K562 (cell line): ENCODE measurements at regions not wholly inside any gene's neighbourhood (a gene's known extent, or its start where the extent isn't known, plus 50 kb on each side); places are given as distances from the start of the nearest gene placed in this dataset.

Experiments
- ATAC-seq: fragments of 200-7000 bp; cut with Tn5 transposase; 3 replicates; pipeline ENCODE4 v1.9.1; 2020; ENCODE audit warnings: moderate library complexity
- BruUV-seq: library from RNA; stranded (reverse); fragments of 400-500 nt; replicated peaks from 2 replicates; lab custom pipeline; 2021; lab: Mats Ljungman, UMichigan
- CTCF ChIA-PET: fragments of 300-600 bp; formaldehyde crosslinking; extraction: SDS; loops from one replicate; lab custom pipeline; 2021; ENCODE audit warnings: low intra/inter-chr PET ratio; lab: Yijun Ruan, JAX
- POLR2A ChIA-PET: fragments of 300-600, 350-650 bp; sonication (Branson Sonifier 250); formaldehyde crosslinking; extraction: SDS; loops from one replicate; lab custom pipeline; 2021; ENCODE audit warnings: antibody characterized with exemption, inconsistent platforms; lab: Yijun Ruan, JAX
- DNase-seq, 4 experiments: peaks; one replicate each; pipeline versions ENCODE4 v3.0.0 to v3.0.0-alpha.2; 2011 to 2018; ENCODE audit warnings: low spot score in 3 of 4, mixed read lengths in 3 of 4; ENCODE audit errors: extremely low read depth in 1 of 4
- FAIRE-seq: peaks from 2 replicates; lab custom pipeline; 2011; peaks lifted over from hg19 to GRCh38; lab: Jason Lieb, UNC
- H2AFZ ChIP-seq: 2 replicates; pipeline ENCODE4 v1.6.0; 2011; ENCODE audit warnings: low read depth, low read length, control low read depth, inconsistent platforms
- H3K27ac ChIP-seq: fragments of 200-600 bp; 3 replicates; pipeline ENCODE4 v1.8.0; 2011; ENCODE audit warnings: low read depth, mild to moderate bottlenecking, control low read depth, inconsistent platforms, low read length, moderate library complexity, mixed read lengths; ENCODE audit errors: extremely low read depth
- H3K27me3 ChIP-seq, 2 experiments: fragments of 300-600 bp in 1 of 2; 2 replicates in 1 of 2; 3 replicates in 1 of 2; pipeline versions ENCODE4 v1.6.0 to v1.8.0; 2011; ENCODE audit warnings: inconsistent platforms in 2 of 2, low read length in 2 of 2, mild to moderate bottlenecking in 1 of 2, mixed read lengths in 1 of 2, moderate library complexity in 1 of 2; ENCODE audit not compliant: control insufficient read depth in 2 of 2, insufficient read depth in 2 of 2
- H3K36me3 ChIP-seq: fragments of 300-600 bp; 3 replicates; pipeline ENCODE4 v1.8.0; 2011; ENCODE audit warnings: mild to moderate bottlenecking, low read length, inconsistent platforms; ENCODE audit not compliant: control insufficient read depth, insufficient read depth
- H3K4me1 ChIP-seq, 2 experiments: fragments of 200-600 bp in 1 of 2; replicated peaks in 1 of 2; 2 replicates in 1 of 2; 3 replicates in 1 of 2; pipeline versions ENCODE4 v1.5.1 to v1.8.0; 2011; ENCODE audit warnings: inconsistent platforms in 2 of 2, low read length in 2 of 2, mild to moderate bottlenecking in 1 of 2, mixed read lengths in 1 of 2, moderate library complexity in 1 of 2; ENCODE audit not compliant: control insufficient read depth in 2 of 2, insufficient read depth in 2 of 2
- H3K4me2 ChIP-seq: 2 replicates; pipeline ENCODE4 v1.6.1; 2011; ENCODE audit warnings: low read length, control low read depth, inconsistent platforms, mixed read lengths; ENCODE audit not compliant: insufficient read depth
- H3K4me3 ChIP-seq: fragments of 200-600 bp; sonication (generic), shearing (Covaris generic); 2 replicates; pipeline ENCODE4 v1.5.1; 2016; ENCODE audit warnings: control low read depth, inconsistent platforms
- H3K79me2 ChIP-seq: fragments of 200-600 bp; 3 replicates; pipeline ENCODE4 v1.8.0; 2011; ENCODE audit warnings: low read length, inconsistent platforms; ENCODE audit not compliant: control insufficient read depth, insufficient read depth
- H3K9ac ChIP-seq, 2 experiments: 2 replicates each; pipeline versions ENCODE4 v1.6.0 to v1.6.1; 2011; ENCODE audit warnings: low read depth in 2 of 2, low read length in 2 of 2, control low read depth in 1 of 2, inconsistent platforms in 1 of 2, mild to moderate bottlenecking in 1 of 2, mixed read lengths in 1 of 2; ENCODE audit not compliant: insufficient read depth in 1 of 2
- H3K9me1 ChIP-seq: one replicate; pipeline ENCODE4 v1.6.0; 2011; ENCODE audit warnings: inconsistent platforms, mild to moderate bottlenecking, low read length, moderate library complexity; ENCODE audit not compliant: control insufficient read depth, insufficient read depth
- H3K9me3 ChIP-seq: replicated peaks from 2 replicates; pipeline ENCODE4 v1.5.1; 2011; ENCODE audit warnings: low read depth, low read length, inconsistent platforms; ENCODE audit not compliant: control insufficient read depth, insufficient read depth
- H4K20me1 ChIP-seq: replicated peaks from 2 replicates; pipeline ENCODE4 v1.6.1; 2011; ENCODE audit warnings: low read length, inconsistent platforms, mixed read lengths; ENCODE audit not compliant: control insufficient read depth, insufficient read depth
- CTBP1 ChIP-seq: fragments of 450-650 bp; IDR thresholded peaks from 2 replicates; pipeline ENCODE4 v1.6.1; 2016; ENCODE audit warnings: borderline replicate concordance
- WGBS: fragments of 100-300 bp; shearing (Covaris generic); methylation state at CpG from one replicate; pipeline ENCODE4 v1.1.6; 2016; ENCODE audit warnings: low coverage, mixed read lengths; ENCODE audit not compliant: insufficient coverage; ENCODE audit errors: missing lambda C conversion rate; 5-methylcytosine and 5-hydroxymethylcytosine counted together
- in situ Hi-C: fragments of 300-500 bp; cut with MboI; formaldehyde crosslinking; loops from 4 replicates; pipeline ENCODE4 v1.15.0; 2018; ENCODE audit warnings: inconsistent platforms, mixed read lengths
- intact Hi-C: fragments of 100-400 bp; cut with micrococcal nuclease; formaldehyde crosslinking; loops from 2 replicates; pipeline ENCODE4 v1.14.2; 2022
- TF ChIP-seq, protein P1 (sequence below), 2 experiments: fragments of 450-650 bp in 1 of 2; sonication (generic) in 1 of 2; formaldehyde crosslinking in 1 of 2; IDR thresholded peaks; 2 replicates each; pipeline versions ENCODE4 v1.7.1 to v1.9.0; 2016 to 2022; ENCODE audit warnings: inconsistent platforms in 1 of 2, mild to moderate bottlenecking in 1 of 2, missing genetic modification reagents in 1 of 2
- TF ChIP-seq, protein P2 (sequence below): fragments of 450-650 bp; formaldehyde crosslinking; conservative IDR thresholded peaks from 2 replicates; pipeline ENCODE4 v1.4.0; 2022; ENCODE audit warnings: mild to moderate bottlenecking, missing genetic modification characterization
- TF ChIP-seq, protein P3 (sequence below): fragments of 250-450 bp; sonication (Bioruptor Pico); IDR thresholded peaks from 2 replicates; pipeline ENCODE4 v1.5.0; 2020; ENCODE audit warnings: mild to moderate bottlenecking

DNA sequence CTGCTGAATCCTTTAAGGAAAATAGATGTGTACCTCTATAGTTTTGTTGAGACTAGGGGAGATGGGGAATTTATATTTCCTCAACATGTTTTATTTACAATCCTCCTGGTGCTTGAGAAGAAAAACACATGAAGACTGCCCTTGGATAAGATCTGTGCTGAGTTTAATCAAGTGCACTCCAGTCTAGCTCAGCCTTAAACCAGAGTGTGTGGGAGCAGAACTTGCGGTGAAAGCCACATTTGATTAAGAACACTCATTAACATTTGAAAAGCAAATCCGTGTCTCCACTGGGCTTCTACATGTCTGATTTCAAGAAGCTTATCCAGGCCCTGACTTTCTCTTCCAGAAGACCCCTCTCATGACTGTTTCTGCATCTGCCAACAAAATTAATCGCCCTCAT, 84.8 kb upstream of the ITGA6 start (continued):
- TF ChIP-seq, protein P1, sequence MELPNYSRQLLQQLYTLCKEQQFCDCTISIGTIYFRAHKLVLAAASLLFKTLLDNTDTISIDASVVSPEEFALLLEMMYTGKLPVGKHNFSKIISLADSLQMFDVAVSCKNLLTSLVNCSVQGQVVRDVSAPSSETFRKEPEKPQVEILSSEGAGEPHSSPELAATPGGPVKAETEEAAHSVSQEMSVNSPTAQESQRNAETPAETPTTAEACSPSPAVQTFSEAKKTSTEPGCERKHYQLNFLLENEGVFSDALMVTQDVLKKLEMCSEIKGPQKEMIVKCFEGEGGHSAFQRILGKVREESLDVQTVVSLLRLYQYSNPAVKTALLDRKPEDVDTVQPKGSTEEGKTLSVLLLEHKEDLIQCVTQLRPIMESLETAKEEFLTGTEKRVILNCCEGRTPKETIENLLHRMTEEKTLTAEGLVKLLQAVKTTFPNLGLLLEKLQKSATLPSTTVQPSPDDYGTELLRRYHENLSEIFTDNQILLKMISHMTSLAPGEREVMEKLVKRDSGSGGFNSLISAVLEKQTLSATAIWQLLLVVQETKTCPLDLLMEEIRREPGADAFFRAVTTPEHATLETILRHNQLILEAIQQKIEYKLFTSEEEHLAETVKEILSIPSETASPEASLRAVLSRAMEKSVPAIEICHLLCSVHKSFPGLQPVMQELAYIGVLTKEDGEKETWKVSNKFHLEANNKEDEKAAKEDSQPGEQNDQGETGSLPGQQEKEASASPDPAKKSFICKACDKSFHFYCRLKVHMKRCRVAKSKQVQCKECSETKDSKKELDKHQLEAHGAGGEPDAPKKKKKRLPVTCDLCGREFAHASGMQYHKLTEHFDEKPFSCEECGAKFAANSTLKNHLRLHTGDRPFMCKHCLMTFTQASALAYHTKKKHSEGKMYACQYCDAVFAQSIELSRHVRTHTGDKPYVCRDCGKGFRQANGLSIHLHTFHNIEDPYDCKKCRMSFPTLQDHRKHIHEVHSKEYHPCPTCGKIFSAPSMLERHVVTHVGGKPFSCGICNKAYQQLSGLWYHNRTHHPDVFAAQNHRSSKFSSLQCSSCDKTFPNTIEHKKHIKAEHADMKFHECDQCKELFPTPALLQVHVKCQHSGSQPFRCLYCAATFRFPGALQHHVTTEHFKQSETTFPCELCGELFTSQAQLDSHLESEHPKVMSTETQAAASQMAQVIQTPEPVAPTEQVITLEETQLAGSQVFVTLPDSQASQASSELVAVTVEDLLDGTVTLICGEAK (IDR thresholded peaks at IDR 0.05), result no peak
- TF ChIP-seq, protein P1 (CRISPR knock-in tag; IDR thresholded peaks at IDR 0.05), result no peak

DNA sequence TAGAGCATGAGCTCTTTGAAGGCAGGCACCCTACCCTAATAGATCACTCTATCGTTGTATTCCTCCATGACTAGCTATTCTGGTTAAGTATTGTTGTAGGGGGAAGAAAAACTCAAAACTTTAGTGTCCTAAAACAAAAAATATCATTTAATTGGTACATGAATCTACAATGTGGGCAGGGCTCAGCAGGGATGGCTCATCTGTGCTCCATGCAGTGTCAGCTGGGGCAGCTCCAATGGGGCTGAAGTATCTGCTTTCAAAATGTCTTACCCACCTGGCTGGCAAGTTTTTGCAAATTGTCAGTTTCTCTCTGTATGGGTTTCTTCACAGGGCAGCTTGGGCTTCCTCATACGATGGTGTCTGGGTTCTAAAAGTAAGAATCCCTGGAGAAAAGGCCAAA, 83.2 kb upstream of the ITGA6 start:
- 0% methylated on average over 2 of the region's 2 CpGs for WGBS
- no peak overlapping the region for H3K4me3 ChIP-seq
- no peaks in the 10 kb centered on the region for H3K4me1 ChIP-seq
- CTCF ChIA-PET, result no interaction called here
- no peak for FAIRE-seq
- no peaks in the 10 kb centered on the region for H4K20me1 ChIP-seq
- H3K4me2 ChIP-seq, result no peak overlapping the region
- no peak for DNase-seq
- no peaks in the 10 kb centered on the region for H3K9me3 ChIP-seq
- no peak overlapping the region for H3K9ac ChIP-seq
- H3K9me1 ChIP-seq, result no peaks in the 10 kb centered on the region
- no peaks in the 10 kb centered on the region for H3K36me3 ChIP-seq
- POLR2A ChIA-PET, result no interaction called here
- ATAC-seq, result no peak
- H2AFZ ChIP-seq, result no peak overlapping the region
- intact Hi-C loops, result no loop called here
- no peak overlapping the region for H3K27ac ChIP-seq
- in situ Hi-C loops, result no loop called here
- no peaks in the 10 kb centered on the region for H3K79me2 ChIP-seq
- BruUV-seq, result no TSS peak
- H3K27me3 ChIP-seq, result peaks cover 0 to 5% of the 10 kb centered on the region in 2 experiments; a peak in 2 of 5 replicates
- TF ChIP-seq CTBP1, result no peak
- TF ChIP-seq, protein P2, sequence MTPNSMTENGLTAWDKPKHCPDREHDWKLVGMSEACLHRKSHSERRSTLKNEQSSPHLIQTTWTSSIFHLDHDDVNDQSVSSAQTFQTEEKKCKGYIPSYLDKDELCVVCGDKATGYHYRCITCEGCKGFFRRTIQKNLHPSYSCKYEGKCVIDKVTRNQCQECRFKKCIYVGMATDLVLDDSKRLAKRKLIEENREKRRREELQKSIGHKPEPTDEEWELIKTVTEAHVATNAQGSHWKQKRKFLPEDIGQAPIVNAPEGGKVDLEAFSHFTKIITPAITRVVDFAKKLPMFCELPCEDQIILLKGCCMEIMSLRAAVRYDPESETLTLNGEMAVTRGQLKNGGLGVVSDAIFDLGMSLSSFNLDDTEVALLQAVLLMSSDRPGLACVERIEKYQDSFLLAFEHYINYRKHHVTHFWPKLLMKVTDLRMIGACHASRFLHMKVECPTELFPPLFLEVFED (CRISPR knock-in tag), result no peak
- TF ChIP-seq, protein P3, sequence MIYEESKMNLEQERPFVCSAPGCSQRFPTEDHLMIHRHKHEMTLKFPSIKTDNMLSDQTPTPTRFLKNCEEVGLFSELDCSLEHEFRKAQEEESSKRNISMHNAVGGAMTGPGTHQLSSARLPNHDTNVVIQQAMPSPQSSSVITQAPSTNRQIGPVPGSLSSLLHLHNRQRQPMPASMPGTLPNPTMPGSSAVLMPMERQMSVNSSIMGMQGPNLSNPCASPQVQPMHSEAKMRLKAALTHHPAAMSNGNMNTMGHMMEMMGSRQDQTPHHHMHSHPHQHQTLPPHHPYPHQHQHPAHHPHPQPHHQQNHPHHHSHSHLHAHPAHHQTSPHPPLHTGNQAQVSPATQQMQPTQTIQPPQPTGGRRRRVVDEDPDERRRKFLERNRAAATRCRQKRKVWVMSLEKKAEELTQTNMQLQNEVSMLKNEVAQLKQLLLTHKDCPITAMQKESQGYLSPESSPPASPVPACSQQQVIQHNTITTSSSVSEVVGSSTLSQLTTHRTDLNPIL, result no peak
